GM18951 (cell line): ENCODE measurements at regions not wholly inside any gene's neighbourhood (a gene's known extent, or its start where the extent isn't known, plus 50 kb on each side); places are given as distances from the start of the nearest gene placed in this dataset.

ENCODE experiments used
- POLR2A ChIP-seq: IDR thresholded peaks from 4 replicates; pipeline ENCODE4 v1.6.1; 2011; ENCODE audit warnings: mild to moderate bottlenecking; ENCODE audit not compliant: insufficient read length, insufficient read depth; ENCODE audit errors: extremely low read depth
- in situ Hi-C: fragments of 300-500 bp; cut with MboI; formaldehyde crosslinking; loops from one replicate; pipeline ENCODE4 v1.12.0; 2022; ENCODE audit warnings: low sequenced_read_pairs, mixed read lengths, inconsistent platforms; ENCODE audit not compliant: unreplicated experiment

- in situ Hi-C loops: no loop called here
- TF ChIP-seq POLR2A: no peak
Measured at GRCh38 chr1:116308276-116308675, 64.8 kb upstream of the ATP1A1 start.

- TF ChIP-seq POLR2A: no peak
- in situ Hi-C loops: no loop called here
Measured at GRCh38 chr1:116309090-116309870, 63.8 kb upstream of the ATP1A1 start.

- no peak for TF ChIP-seq POLR2A
- in situ Hi-C loops: no loop called here
Measured at GRCh38 chr1:116310180-116310579, 62.9 kb upstream of the ATP1A1 start.

DNA sequence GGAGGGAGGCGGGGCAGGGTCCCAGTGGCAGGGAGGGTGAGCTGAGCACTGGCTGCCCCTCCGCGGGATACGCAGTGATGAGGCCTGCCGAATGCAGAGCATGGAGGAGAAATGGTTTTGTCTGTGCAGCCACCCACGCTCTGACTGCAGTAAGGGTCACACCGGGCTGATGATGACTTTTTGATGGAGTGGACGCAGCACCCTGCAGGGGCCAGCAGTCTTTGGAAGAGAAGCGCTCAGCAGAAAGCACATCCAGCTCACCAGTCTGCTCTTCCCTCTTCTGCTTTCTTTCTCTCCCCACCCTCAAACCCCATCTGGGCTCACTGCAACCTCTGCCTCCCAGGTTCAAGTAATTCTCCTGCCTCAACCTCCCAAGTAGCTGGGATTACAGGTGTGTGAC, 61.9 kb upstream of the ATP1A1 start:
- in situ Hi-C loops: no loop called here

GRCh38 chr1:116311756-116312680, 61.0 kb upstream of the ATP1A1 start:
- no peak for TF ChIP-seq POLR2A
- in situ Hi-C loops: no loop called here

More for the DNA sequence above, 61.9 kb upstream of the ATP1A1 start:
- no peak for TF ChIP-seq POLR2A

- TF ChIP-seq POLR2A: no peak
- in situ Hi-C loops: no loop called here
Measured at GRCh38 chr1:116312681-116313069, 60.4 kb upstream of the ATP1A1 start.

DNA sequence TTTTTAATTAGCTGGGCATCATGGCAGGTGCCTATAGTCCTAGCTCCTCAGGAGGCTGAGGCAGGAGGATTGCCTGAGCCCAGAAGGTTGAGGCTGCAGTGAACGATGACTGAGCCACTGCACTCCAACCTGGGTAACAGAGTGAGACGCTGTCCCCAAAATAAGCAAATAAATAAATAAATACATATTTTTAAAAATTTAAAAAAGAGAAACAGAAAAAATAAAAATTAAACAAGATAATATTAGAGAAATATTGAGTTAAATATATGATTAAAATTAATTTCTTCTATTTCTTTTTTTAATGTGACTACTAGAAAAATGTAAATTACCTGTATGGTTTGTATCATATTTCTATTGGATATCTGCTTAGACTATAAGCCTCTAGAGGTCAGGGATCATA, 59.3 kb upstream of the ATP1A1 start:
- in situ Hi-C loops: no loop called here
- no peak for TF ChIP-seq POLR2A

GRCh38 chr1:116314305-116314919, 58.6 kb upstream of the ATP1A1 start:
- in situ Hi-C loops: no loop called here

DNA sequence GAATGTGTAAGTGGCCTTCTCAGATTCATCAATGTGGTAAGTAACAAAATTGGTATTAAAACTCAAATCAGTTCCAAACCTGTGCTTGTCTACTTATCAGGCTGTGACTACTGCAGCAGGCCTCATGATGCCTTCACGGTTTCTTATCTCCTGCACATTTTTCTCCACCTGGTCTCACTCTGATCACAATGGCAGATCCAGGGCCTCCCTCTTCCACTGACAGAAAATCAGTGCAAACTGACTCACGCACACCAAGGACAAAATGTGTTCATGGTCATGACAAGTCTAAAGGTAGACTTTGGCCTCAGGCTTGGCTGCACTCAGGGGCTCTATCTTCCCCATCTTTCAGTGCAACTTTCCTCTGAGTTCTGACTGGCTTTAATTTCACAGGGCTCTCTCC, 56.7 kb upstream of the ATP1A1 start:
- no peak for TF ChIP-seq POLR2A
- in situ Hi-C loops: no loop called here

More at GRCh38 chr1:116314305-116314919, 58.6 kb upstream of the ATP1A1 start:
- no peak for TF ChIP-seq POLR2A

- no peak for TF ChIP-seq POLR2A
- in situ Hi-C loops: no loop called here
Measured at GRCh38 chr1:116318897-116319296, 54.1 kb upstream of the ATP1A1 start.

GRCh38 chr1:116320874-116321273, 52.2 kb upstream of the ATP1A1 start:
- in situ Hi-C loops: loop anchor here (10.0 kb wide), 1 partner anchor 176 kb away; no protein-coding TSS in a partner anchor
- no peak for TF ChIP-seq POLR2A

DNA sequence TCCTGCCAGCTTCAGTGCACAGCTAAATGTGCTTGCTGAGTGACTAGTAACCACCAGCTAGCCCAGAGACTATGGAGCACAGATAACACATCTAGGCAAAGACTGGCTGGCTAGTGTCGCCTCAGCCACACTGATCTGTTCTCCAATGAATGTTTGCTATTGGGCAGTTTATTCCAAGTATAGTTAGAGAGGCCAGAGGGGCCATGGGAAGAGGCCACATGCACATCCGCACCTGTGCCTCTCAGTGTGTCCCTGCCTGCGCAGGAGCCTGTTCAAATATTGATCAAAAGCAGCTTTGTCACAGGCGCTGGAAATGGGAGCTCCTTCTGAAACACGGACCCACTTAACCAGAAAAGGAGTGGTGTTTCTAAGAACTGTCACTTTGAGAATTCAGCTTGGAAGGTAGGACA, 51.3 kb upstream of the ATP1A1 start:
- TF ChIP-seq POLR2A: no peak
- in situ Hi-C loops: loop anchor here (10.0 kb wide), 1 partner anchor 177 kb away; no protein-coding TSS in a partner anchor

GRCh38 chr1:116322752-116323405, 50.2 kb upstream of the ATP1A1 start:
- no peak for TF ChIP-seq POLR2A
- in situ Hi-C loops: loop anchor here (10.0 kb wide), 1 partner anchor 178 kb away; no protein-coding TSS in a partner anchor
